ENCODE measurements at regions not wholly inside any gene's neighbourhood (a gene's known extent, or its start where the extent isn't known, plus 50 kb on each side); places are given as distances from the start of the nearest gene placed in this dataset.

GRCh38 chrX:20654596-20655106 lies 387.9 kb upstream of the RPS6KA3 start:
- no peaks in the 10 kb centered on the region for H3K9me3 ChIP-seq (ENCODE audit: severe bottlenecking)
- no peak for DNase-seq
- H3K27me3 ChIP-seq (ENCODE audit: insufficient read depth, low read depth, severe bottlenecking): peaks cover 3% of the 10 kb centered on the region
- no peak for TF ChIP-seq CTCF (IDR thresholded peaks at IDR 0.05; ENCODE audit: low read depth, low read length)
- no peaks in the 10 kb centered on the region for H3K36me3 ChIP-seq
- H3K4me3 ChIP-seq (ENCODE audit: low read depth, low read length): no peak overlapping the region
- no peak overlapping the region for H3K27ac ChIP-seq

GRCh38 chrX:20653070-20653469 lies 386.4 kb upstream of the RPS6KA3 start:
- Histone ChIP-seq H3K27ac (no peak overlapping the region), H3K27me3 (ENCODE audit: insufficient read depth, low read depth, severe bottlenecking) (peaks cover 3% of the 10 kb centered on the region), H3K36me3 (no peaks in the 10 kb centered on the region), H3K4me3 (ENCODE audit: low read depth, low read length) (no peak overlapping the region), H3K9me3 (ENCODE audit: severe bottlenecking) (no peaks in the 10 kb centered on the region)
- no peak for TF ChIP-seq CTCF (IDR thresholded peaks at IDR 0.05; ENCODE audit: low read depth, low read length)
- DNase-seq: no peak

GRCh38 chrX:20641954-20642353 lies 375.2 kb upstream of the RPS6KA3 start:
- DNase-seq: no peak
- no peak overlapping the region for H3K27ac ChIP-seq
- no peaks in the 10 kb centered on the region for H3K36me3 ChIP-seq
- peaks cover 30% of the 10 kb centered on the region for H3K27me3 ChIP-seq (ENCODE audit: insufficient read depth, low read depth, severe bottlenecking)
- no peak for TF ChIP-seq CTCF (IDR thresholded peaks at IDR 0.05; ENCODE audit: low read depth, low read length)
- no peaks in the 10 kb centered on the region for H3K9me3 ChIP-seq (ENCODE audit: severe bottlenecking)
- no peak overlapping the region for H3K4me3 ChIP-seq (ENCODE audit: low read depth, low read length)

GRCh38 chrX:20639115-20639514 lies 372.4 kb upstream of the RPS6KA3 start:
- DNase-seq: no peak
- H3K27ac ChIP-seq: no peak overlapping the region
- no peaks in the 10 kb centered on the region for H3K36me3 ChIP-seq
- no peaks in the 10 kb centered on the region for H3K9me3 ChIP-seq (ENCODE audit: severe bottlenecking)
- no peak overlapping the region for H3K4me3 ChIP-seq (ENCODE audit: low read depth, low read length)
- TF ChIP-seq CTCF (IDR thresholded peaks at IDR 0.05; ENCODE audit: low read depth, low read length): no peak
- peaks cover 21% of the 10 kb centered on the region for H3K27me3 ChIP-seq (ENCODE audit: insufficient read depth, low read depth, severe bottlenecking)

GRCh38 chrX:20637351-20637750 lies 370.6 kb upstream of the RPS6KA3 start:
- H3K27me3 ChIP-seq (ENCODE audit: insufficient read depth, low read depth, severe bottlenecking): peaks cover 8% of the 10 kb centered on the region
- no peak for DNase-seq
- H3K27ac ChIP-seq: no peak overlapping the region
- H3K4me3 ChIP-seq (ENCODE audit: low read depth, low read length): no peak overlapping the region
- no peaks in the 10 kb centered on the region for H3K36me3 ChIP-seq
- H3K9me3 ChIP-seq (ENCODE audit: severe bottlenecking): no peaks in the 10 kb centered on the region
- no peak for TF ChIP-seq CTCF (IDR thresholded peaks at IDR 0.05; ENCODE audit: low read depth, low read length)

GRCh38 chrX:20633451-20633850 lies 366.7 kb upstream of the RPS6KA3 start:
- no peak for TF ChIP-seq CTCF (IDR thresholded peaks at IDR 0.05; ENCODE audit: low read depth, low read length)
- no peak for DNase-seq

More at GRCh38 chrX:20633451-20633850, 366.7 kb upstream of the RPS6KA3 start:
- no peaks in the 10 kb centered on the region for H3K36me3 ChIP-seq
- no peak overlapping the region for H3K27ac ChIP-seq
- H3K4me3 ChIP-seq (ENCODE audit: low read depth, low read length): no peak overlapping the region
- no peaks in the 10 kb centered on the region for H3K9me3 ChIP-seq (ENCODE audit: severe bottlenecking)
- H3K27me3 ChIP-seq (ENCODE audit: insufficient read depth, low read depth, severe bottlenecking): peaks cover 5% of the 10 kb centered on the region

All from WERI-Rb-1 (cell line).